ENCODE measurements at regions not wholly inside any gene's neighbourhood (a gene's known extent, or its start where the extent isn't known, plus 50 kb on each side); places are given as distances from the start of the nearest gene placed in this dataset.

- DNase-seq (ENCODE audit: low read depth) = no peak
Measured at GRCh38 chr6:12383448-12383847, 93.3 kb downstream of the EDN1 start.

GRCh38 chr6:12384357-12384912 is 94.3 kb downstream of the EDN1 start:
- DNase-seq (ENCODE audit: low read depth) = no peak

GRCh38 chr6:12385316-12385715 is 95.2 kb downstream of the EDN1 start:
- DNase-seq (ENCODE audit: low read depth) = no peak

- no peak for DNase-seq (ENCODE audit: low read depth)
Measured at GRCh38 chr6:12386816-12387215, 96.7 kb downstream of the EDN1 start.

GRCh38 chr6:12391472-12391871 is 101.3 kb downstream of the EDN1 start:
- no peak for DNase-seq (ENCODE audit: low read depth)

- no peak for DNase-seq (ENCODE audit: low read depth)
Measured at GRCh38 chr6:12392490-12392889, 102.3 kb downstream of the EDN1 start.

GRCh38 chr6:12393100-12393499 is 102.9 kb downstream of the EDN1 start:
- DNase-seq (ENCODE audit: low read depth) = no peak

GRCh38 chr6:12394170-12394569 is 104.0 kb downstream of the EDN1 start:
- DNase-seq (ENCODE audit: low read depth) = no peak

- DNase-seq (ENCODE audit: low read depth) = no peak
Measured at GRCh38 chr6:12395898-12396297, 105.7 kb downstream of the EDN1 start.

GRCh38 chr6:12401200-12401599 is 111.0 kb downstream of the EDN1 start:
- DNase-seq (ENCODE audit: low read depth) = no peak

- peak; percentile 55 for DNase-seq (ENCODE audit: low read depth)
Measured at GRCh38 chr6:12403201-12403826, 113.2 kb downstream of the EDN1 start.

- DNase-seq (ENCODE audit: low read depth) = peak; percentile 39
Measured at GRCh38 chr6:12403947-12404647, 113.9 kb downstream of the EDN1 start.

- DNase-seq (ENCODE audit: low read depth) = no peak
Measured at GRCh38 chr6:12404651-12405050, 114.5 kb downstream of the EDN1 start.

GRCh38 chr6:12408752-12409151 is 118.6 kb downstream of the EDN1 start:
- DNase-seq (ENCODE audit: low read depth) = no peak

GRCh38 chr6:12410946-12411345 is 120.8 kb downstream of the EDN1 start:
- no peak for DNase-seq (ENCODE audit: low read depth)

- DNase-seq (ENCODE audit: low read depth) = no peak
Measured at GRCh38 chr6:12414096-12414675, 124.0 kb downstream of the EDN1 start.

GRCh38 chr6:12415980-12416598 is 125.9 kb downstream of the EDN1 start:
- DNase-seq (ENCODE audit: low read depth) = no peak

- no peak for DNase-seq (ENCODE audit: low read depth)
Measured at GRCh38 chr6:12417191-12417590, 127.0 kb downstream of the EDN1 start.

- DNase-seq (ENCODE audit: low read depth) = no peak
Measured at GRCh38 chr6:12418946-12419345, 128.8 kb downstream of the EDN1 start.

- no peak for DNase-seq (ENCODE audit: low read depth)
Measured at GRCh38 chr6:12419631-12420272, 129.6 kb downstream of the EDN1 start.

GRCh38 chr6:12420626-12421025 is 130.5 kb downstream of the EDN1 start:
- no peak for DNase-seq (ENCODE audit: low read depth)

GRCh38 chr6:12421596-12421995 is 131.4 kb downstream of the EDN1 start:
- no peak for DNase-seq (ENCODE audit: low read depth)

Data from GM04503 (cell line).